NCI-H146 (cell line): ENCODE measurements at regions not wholly inside any gene's neighbourhood (a gene's known extent, or its start where the extent isn't known, plus 50 kb on each side); places are given as distances from the start of the nearest gene placed in this dataset.

Experiments
- DNase-seq: peaks from one replicate; lab custom pipeline; 2025; lab: John Stamatoyannopoulos, UW

- DNase-seq = no peak
Measured at GRCh38 chr18:77329651-77330050, 80.0 kb downstream of the GALR1 start.

- no peak for DNase-seq
Measured at GRCh38 chr18:77334876-77335275, 85.2 kb downstream of the GALR1 start.

- no peak for DNase-seq
Measured at GRCh38 chr18:77337604-77338003, 88.0 kb downstream of the GALR1 start.

GRCh38 chr18:77339093-77339492, 89.4 kb downstream of the GALR1 start:
- DNase-seq = no peak

- DNase-seq = no peak
Measured at GRCh38 chr18:77339623-77340022, 90.0 kb downstream of the GALR1 start.

GRCh38 chr18:77340815-77341214, 91.2 kb downstream of the GALR1 start:
- DNase-seq = no peak

GRCh38 chr18:77341527-77342325, 92.1 kb downstream of the GALR1 start:
- no peak for DNase-seq

GRCh38 chr18:77342736-77343135, 93.1 kb downstream of the GALR1 start:
- DNase-seq = no peak

- peak; percentile 47 for DNase-seq
Measured at GRCh38 chr18:77343846-77344510, 94.3 kb downstream of the GALR1 start.

- no peak for DNase-seq
Measured at GRCh38 chr18:77344786-77345500, 95.3 kb downstream of the GALR1 start.

GRCh38 chr18:77346208-77346810, 96.7 kb downstream of the GALR1 start:
- DNase-seq = no peak

- DNase-seq = peak; percentile 22
Measured at GRCh38 chr18:77353349-77353748, 103.7 kb downstream of the GALR1 start.

- no peak for DNase-seq
Measured at GRCh38 chr18:77359561-77360314, 110.1 kb downstream of the GALR1 start.

GRCh38 chr18:77360315-77361190, 110.9 kb downstream of the GALR1 start:
- DNase-seq = no peak

GRCh38 chr18:77361382-77361781, 111.7 kb downstream of the GALR1 start:
- DNase-seq = no peak

GRCh38 chr18:77365667-77366066, 116.0 kb downstream of the GALR1 start:
- DNase-seq = no peak

GRCh38 chr18:77366067-77366719, 116.5 kb downstream of the GALR1 start:
- peak; percentile 92 for DNase-seq

GRCh38 chr18:77366720-77367641, 117.3 kb downstream of the GALR1 start:
- DNase-seq = peak; percentile 100

- no peak for DNase-seq
Measured at GRCh38 chr18:77369644-77370043, 120.0 kb downstream of the GALR1 start.
